SK-N-DZ (cell line): ENCODE measurements at regions not wholly inside any gene's neighbourhood (a gene's known extent, or its start where the extent isn't known, plus 50 kb on each side); places are given as distances from the start of the nearest gene placed in this dataset.
"Not testable (repeated sequence)": the region's sequence is repeated elsewhere in the genome, so short reads cannot be mapped to it uniquely, and the experiment has no call there.

ENCODE experiments used
- DNase-seq: peaks from one replicate; pipeline ENCODE4 v3.0.0-alpha.2; 2015; ENCODE audit warnings: low spot score

GRCh38 chr13:112172641-112173251, 105.8 kb downstream of the SOX1 start:
- no peak for DNase-seq

DNA sequence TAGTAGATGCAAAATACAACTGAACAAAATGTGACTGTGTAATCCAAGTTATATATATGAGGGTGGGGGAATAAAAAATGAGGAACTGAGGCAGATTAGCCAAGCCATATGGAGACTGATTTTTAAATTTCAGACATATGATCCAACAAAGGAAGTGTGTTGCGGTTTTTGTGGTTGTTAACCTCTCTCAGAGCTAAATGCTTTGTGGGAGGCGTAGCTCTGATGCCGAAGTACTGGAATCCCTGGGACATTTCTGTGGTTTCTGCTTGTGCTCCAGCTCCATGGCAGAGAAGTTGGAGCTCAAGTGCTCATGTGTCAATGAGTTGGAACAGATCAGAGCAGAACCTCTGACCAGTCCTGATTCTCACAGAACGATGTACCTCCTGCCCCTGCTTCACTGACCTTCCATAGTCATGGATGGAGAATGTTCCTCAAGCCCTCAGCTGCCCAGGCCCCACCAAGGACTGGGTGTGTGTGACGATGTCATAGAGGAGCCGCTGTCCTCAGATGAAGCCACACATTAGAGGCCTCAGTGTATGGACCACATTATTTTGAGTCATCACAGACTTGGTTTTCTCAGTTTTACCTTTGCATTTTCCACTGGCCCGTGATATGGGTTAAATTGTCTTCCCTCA, 107.6 kb downstream of the SOX1 start:
- no peak for DNase-seq

DNA sequence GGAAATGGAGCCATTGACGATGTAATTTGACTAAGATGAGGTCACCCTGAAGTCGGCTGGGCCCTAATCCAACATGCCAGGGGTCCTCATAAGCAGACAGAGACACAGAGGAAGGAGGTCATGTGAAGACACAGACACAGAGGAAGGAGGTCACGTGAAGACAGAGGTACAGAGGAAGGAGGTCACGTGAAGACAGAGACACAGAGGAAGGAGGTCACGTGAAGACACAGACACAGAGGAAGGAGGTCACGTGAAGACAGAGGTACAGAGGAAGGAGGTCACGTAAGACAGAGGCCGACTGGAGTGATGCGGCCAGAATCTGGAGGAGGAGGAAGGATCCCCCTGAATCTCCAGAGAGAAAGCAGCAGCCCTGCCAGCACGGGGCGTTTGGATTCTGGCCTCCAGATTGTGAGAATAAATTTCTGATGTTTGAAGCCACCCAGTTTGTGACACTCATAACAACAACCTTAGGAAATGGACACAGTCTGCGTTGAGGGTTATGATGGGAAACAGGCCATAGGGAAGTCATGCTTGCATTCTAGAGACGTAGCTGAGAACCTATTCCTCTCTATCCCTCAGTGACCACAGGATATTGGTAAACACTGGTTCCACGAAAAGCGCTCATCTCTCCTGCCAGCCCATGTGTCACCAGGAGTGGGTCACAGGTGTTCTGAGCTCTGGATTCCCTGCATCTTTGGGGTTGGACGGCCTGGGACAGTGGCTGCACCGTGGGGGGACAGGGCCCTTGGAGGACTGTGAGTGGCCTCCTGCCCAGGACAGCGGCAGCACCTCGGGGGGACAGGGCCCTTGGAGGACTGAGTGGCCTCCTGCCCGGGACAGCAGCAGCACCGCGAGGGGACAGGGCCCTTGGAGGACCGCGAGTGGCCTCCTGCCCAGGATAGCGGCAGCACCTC, 108.5 kb downstream of the SOX1 start:
- DNase-seq: no peak

GRCh38 chr13:112176141-112177119, 109.5 kb downstream of the SOX1 start:
- DNase-seq: not testable (repeated sequence)

DNA sequence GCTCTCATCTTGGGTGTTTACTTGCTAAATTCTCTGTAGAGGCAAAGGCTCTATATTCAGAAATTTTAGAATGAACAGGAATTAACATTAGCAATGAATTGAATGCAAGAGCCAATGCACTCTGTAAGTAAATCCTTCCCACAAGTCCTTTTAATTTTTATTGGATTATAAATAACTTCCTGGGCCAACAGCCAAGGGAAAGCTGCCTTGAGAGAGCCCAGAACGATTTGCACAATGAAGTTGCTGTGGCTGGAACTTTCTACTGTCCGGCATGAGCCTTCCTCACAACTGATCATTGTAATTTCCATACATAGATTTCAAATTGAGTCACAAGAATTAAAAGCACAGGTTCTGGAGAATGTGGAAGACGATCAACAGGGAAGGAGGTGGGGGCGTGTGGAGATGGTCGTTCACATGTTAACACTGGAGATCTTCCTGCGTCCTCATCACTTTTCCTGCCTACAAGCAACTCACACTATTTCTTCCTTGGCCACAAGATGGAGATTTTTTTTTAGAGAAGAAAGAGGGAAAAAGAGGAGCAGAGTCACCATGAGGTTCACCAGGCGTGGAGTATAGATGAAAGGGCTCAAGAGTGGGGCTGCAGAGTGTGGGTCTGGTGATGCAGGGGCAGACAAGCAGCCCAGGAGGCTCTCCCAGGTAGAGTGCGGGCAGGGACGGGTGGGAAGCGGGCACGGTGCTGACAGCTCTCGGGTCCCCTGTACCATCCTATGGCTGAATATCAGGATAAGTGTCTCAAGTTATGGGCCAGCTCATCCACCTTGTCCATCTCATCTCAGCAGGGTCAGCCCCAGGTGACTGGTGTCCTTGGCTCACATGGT, 110.7 kb downstream of the SOX1 start:
- DNase-seq: no peak

- no peak for DNase-seq
Observed at GRCh38 chr13:112178769-112179168, 111.8 kb downstream of the SOX1 start.

- DNase-seq: no peak
Observed at GRCh38 chr13:112179421-112179820, 112.5 kb downstream of the SOX1 start.

DNA sequence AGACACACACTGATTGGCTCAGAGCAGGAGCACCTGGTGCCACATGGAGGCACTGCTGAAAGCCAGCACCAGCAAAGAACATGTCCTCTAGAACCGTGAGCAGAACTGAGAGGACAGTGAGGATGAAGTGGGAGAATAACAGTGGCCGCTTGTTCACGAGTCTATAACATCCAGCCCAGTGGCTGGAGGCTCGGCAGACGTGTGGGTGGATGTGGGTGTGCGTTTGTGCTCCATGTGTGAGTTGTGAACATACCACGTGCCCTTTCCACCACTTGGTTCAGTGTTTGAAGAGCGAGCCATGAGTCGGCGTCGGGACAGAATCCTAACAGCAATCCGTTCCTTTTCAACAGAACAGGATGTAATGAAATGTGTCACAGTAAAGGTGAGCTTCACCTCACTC, 113.0 kb downstream of the SOX1 start:
- DNase-seq: no peak

DNA sequence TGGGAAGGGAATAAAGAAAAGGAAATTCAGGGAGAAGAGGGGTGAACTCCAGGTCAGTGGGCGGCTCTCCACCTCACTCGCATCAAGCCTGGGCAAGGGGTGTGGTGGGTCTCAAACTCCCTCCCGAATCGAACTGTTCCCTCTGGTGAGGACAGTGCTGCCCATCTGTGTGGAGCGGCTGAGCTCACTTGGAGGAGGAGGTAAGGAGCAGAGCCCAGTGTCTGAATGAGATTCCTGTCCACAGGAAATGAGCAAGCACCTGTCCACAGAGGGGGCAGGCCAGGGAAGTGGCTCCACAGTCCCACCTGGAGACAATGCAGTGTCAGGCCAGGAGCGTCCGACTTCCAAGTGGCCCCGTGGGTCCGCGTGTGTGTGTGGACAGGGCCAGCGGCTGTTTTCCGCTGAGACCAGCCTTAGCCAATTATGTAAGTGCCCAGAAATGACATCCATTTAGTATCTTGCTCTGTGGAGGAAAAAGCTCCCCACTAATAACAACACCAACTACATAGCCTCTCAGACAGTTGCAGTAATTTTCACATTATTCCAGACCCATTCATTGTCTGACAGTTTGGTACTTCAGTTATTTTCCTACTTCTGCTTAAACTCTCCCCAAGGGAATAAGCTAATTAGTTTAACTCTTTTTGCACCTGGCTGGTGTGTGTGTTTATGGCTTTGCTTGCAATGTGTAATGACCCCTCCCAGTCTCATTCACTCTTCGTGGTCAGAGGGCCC, 114.6 kb downstream of the SOX1 start:
- no peak for DNase-seq

DNA sequence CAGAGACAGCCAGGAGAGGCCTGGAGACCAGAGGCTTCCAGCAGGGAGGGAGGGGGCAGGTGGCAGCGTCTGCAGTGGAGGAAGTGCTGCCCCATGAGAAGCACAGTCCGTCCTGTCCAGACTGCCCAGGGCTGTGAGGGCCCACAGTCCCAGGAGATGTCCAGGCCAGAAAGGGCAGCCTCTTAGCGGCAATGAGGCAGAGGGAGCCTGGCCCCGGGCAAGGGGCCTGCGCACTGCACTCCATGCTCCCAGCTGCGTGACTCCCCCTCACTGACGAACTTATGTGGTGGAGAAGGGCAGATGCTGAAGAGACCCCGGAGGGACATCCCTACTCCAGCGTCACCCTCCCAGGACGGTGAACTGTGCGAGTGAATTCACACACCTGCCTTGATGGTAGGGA, 115.3 kb downstream of the SOX1 start:
- DNase-seq: no peak

GRCh38 chr13:112182846-112183531, 116.0 kb downstream of the SOX1 start:
- no peak for DNase-seq

GRCh38 chr13:112183532-112184090, 116.7 kb downstream of the SOX1 start:
- DNase-seq: no peak

GRCh38 chr13:112184261-112184660, 117.3 kb downstream of the SOX1 start:
- DNase-seq: no peak

- no peak for DNase-seq
Observed at GRCh38 chr13:112184851-112185371, 118.0 kb downstream of the SOX1 start.

GRCh38 chr13:112185466-112185865, 118.5 kb downstream of the SOX1 start:
- no peak for DNase-seq

- DNase-seq: no peak
Observed at GRCh38 chr13:112186091-112186490, 119.1 kb downstream of the SOX1 start.

GRCh38 chr13:112187527-112188297, 120.8 kb downstream of the SOX1 start:
- no peak for DNase-seq

DNA sequence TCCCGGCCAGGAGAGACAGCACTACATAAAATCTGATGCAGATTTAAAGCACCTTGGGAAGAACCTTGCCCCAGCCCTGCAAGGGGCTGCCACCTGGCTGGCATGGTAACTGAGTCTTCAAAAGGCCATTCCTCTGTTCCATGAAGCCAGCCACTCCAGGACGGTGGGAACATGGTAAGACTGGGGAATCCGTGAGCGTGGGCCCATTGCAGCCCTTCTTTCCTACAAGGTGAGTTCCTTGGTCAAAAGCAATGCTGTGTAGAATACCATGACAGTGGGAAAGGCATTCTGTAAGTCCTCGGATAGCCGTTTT, 121.3 kb downstream of the SOX1 start:
- DNase-seq: no peak
